ENCODE measurements at regions not wholly inside any gene's neighbourhood (a gene's known extent, or its start where the extent isn't known, plus 50 kb on each side); places are given as distances from the start of the nearest gene placed in this dataset.

- in situ Hi-C loops (cut with MboI; ENCODE audit: low sequenced_read_pairs, unreplicated experiment), result no loop called here
Observed at GRCh38 chr18:30709595-30709994, 332.9 kb downstream of the DSC3 start.

GRCh38 chr18:30705943-30706342 is 336.6 kb downstream of the DSC3 start:
- DNase-seq (ENCODE audit: low spot score), result no peak
- no peak for TF ChIP-seq CTCF (IDR thresholded peaks at IDR 0.05; ENCODE audit: borderline replicate concordance, control extremely low read depth, extremely low read depth, insufficient read depth, missing control alignments)
- in situ Hi-C loops (cut with MboI; ENCODE audit: low sequenced_read_pairs, unreplicated experiment), result no loop called here

More at GRCh38 chr18:30709595-30709994, 332.9 kb downstream of the DSC3 start:
- DNase-seq (ENCODE audit: low spot score), result no peak
- no peak for TF ChIP-seq CTCF (IDR thresholded peaks at IDR 0.05; ENCODE audit: borderline replicate concordance, control extremely low read depth, extremely low read depth, insufficient read depth, missing control alignments)

- in situ Hi-C loops (cut with MboI; ENCODE audit: low sequenced_read_pairs, unreplicated experiment), result no loop called here
- DNase-seq (ENCODE audit: low spot score), result no peak
- no peak for TF ChIP-seq CTCF (IDR thresholded peaks at IDR 0.05; ENCODE audit: borderline replicate concordance, control extremely low read depth, extremely low read depth, insufficient read depth, missing control alignments)
Observed at GRCh38 chr18:30698571-30698970, 344.0 kb downstream of the DSC3 start.

- DNase-seq (ENCODE audit: low spot score), result no peak
- TF ChIP-seq CTCF (IDR thresholded peaks at IDR 0.05; ENCODE audit: borderline replicate concordance, control extremely low read depth, extremely low read depth, insufficient read depth, missing control alignments), result no peak
- in situ Hi-C loops (cut with MboI; ENCODE audit: low sequenced_read_pairs, unreplicated experiment), result no loop called here
Observed at GRCh38 chr18:30696201-30696600, 346.3 kb downstream of the DSC3 start.

GRCh38 chr18:30694773-30695172 is 347.8 kb downstream of the DSC3 start:
- DNase-seq (ENCODE audit: low spot score), result no peak
- TF ChIP-seq CTCF (IDR thresholded peaks at IDR 0.05; ENCODE audit: borderline replicate concordance, control extremely low read depth, extremely low read depth, insufficient read depth, missing control alignments), result no peak
- in situ Hi-C loops (cut with MboI; ENCODE audit: low sequenced_read_pairs, unreplicated experiment), result no loop called here

- TF ChIP-seq CTCF (IDR thresholded peaks at IDR 0.05; ENCODE audit: borderline replicate concordance, control extremely low read depth, extremely low read depth, insufficient read depth, missing control alignments), result no peak
- no peak for DNase-seq (ENCODE audit: low spot score)
- in situ Hi-C loops (cut with MboI; ENCODE audit: low sequenced_read_pairs, unreplicated experiment), result no loop called here
Observed at GRCh38 chr18:30689216-30689615, 353.3 kb downstream of the DSC3 start.

- in situ Hi-C loops (cut with MboI; ENCODE audit: low sequenced_read_pairs, unreplicated experiment), result no loop called here
- no peak for TF ChIP-seq CTCF (IDR thresholded peaks at IDR 0.05; ENCODE audit: borderline replicate concordance, control extremely low read depth, extremely low read depth, insufficient read depth, missing control alignments)
Observed at GRCh38 chr18:30687501-30687900, 355.0 kb downstream of the DSC3 start.

More at GRCh38 chr18:30687501-30687900, 355.0 kb downstream of the DSC3 start:
- DNase-seq (ENCODE audit: low spot score), result no peak
